SK-N-DZ (cell line): ENCODE measurements at regions not wholly inside any gene's neighbourhood (a gene's known extent, or its start where the extent isn't known, plus 50 kb on each side); places are given as distances from the start of the nearest gene placed in this dataset.

Experiments used
- DNase-seq: peaks from one replicate; pipeline ENCODE4 v3.0.0-alpha.2; 2015; ENCODE audit warnings: low spot score

DNA sequence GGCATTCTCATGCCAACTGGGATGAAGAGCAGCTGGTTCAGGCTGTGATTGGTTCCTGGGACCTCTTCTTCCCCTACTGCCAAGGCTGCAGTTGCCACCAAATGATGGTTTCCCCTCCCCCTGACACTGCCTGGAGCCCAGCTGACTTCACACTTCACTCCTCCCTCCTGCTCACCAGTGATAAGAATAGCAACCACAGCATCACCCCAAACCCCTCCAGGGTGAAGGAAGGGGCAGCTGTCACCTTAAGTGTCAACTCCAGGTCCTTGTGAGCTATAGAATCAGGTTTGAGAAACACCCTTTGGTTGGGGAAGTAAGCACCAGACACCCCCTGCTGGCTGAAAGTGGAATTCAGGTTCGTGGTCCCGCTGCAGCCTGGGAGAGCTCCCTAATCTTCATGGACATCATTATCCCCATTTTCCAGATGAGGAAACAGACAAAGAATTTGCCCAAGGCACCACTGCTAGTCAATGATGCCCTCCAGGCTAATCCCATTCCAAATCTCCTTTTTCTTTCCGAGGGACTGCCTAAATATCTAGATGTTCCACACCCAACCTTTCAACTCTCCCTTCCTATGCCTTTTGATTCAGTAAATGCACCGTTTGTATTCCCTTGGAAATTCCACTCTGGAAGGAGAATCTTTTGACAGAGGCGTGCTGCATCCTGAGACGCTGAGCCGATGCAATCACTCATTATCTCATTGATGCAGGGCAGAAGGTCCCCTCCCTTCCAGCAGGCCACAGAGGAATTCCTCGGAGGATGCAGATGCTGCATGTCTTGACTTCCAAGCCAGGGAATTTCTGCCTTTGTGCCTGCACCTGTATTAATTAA is 50.6 kb upstream of the UQCRFS1 start:
- DNase-seq, result peak; percentile 45

DNA sequence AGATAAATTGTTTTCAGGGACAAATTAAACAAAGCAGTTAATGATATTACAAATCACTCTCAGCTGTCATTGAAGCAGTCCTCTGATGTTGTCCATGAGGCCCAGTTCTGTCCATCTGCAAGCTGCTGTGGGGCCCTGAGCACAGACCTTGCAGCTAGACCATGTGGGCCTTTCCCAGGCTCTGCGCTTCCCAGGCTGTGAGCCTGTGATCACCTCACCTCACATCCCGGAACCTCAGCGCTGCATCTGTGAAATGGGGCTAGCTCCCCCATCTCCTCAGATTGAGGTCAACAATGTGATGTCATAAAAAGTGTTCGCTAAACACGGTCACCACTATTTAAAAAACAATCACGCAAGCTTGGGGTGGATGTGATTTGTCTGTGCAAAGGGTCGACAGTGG is 51.9 kb upstream of the UQCRFS1 start:
- peak; percentile 52 for DNase-seq

- no peak for DNase-seq
Measured at GRCh38 chr19:29265436-29265835, 52.5 kb upstream of the UQCRFS1 start.

DNA sequence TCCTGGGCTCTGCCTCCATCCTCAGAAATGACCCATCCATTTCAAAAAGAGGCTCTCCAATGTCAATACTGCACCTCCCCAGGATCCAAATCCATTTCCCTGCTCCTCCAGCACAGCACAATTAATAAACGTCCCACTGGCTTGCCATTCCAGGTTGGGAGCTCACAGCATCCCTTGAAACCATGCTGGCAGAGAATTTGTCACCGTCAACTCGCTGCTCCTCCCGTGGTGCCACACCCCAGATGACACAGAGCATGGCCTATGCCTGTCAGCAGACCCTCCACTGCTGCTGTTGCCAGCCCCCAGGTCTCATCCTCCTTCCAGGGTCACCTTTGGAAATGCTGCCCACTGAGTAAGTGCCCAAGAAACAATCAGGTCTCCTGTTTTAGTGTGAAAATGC is 53.0 kb upstream of the UQCRFS1 start:
- DNase-seq, result no peak

- DNase-seq, result no peak
Measured at GRCh38 chr19:29266603-29267002, 53.7 kb upstream of the UQCRFS1 start.

- DNase-seq, result no peak
Measured at GRCh38 chr19:29267701-29268100, 54.8 kb upstream of the UQCRFS1 start.

GRCh38 chr19:29268103-29268502 is 55.2 kb upstream of the UQCRFS1 start:
- DNase-seq, result no peak

- no peak for DNase-seq
Measured at GRCh38 chr19:29268721-29269393, 55.9 kb upstream of the UQCRFS1 start.

- no peak for DNase-seq
Measured at GRCh38 chr19:29269641-29270040, 56.7 kb upstream of the UQCRFS1 start.

- DNase-seq, result no peak
Measured at GRCh38 chr19:29271341-29271740, 58.4 kb upstream of the UQCRFS1 start.

GRCh38 chr19:29271911-29272310 is 59.0 kb upstream of the UQCRFS1 start:
- DNase-seq, result no peak

- no peak for DNase-seq
Measured at GRCh38 chr19:29273000-29273640, 60.2 kb upstream of the UQCRFS1 start.

GRCh38 chr19:29275266-29275665 is 62.3 kb upstream of the UQCRFS1 start:
- no peak for DNase-seq

- DNase-seq, result no peak
Measured at GRCh38 chr19:29277102-29277501, 64.2 kb upstream of the UQCRFS1 start.

DNA sequence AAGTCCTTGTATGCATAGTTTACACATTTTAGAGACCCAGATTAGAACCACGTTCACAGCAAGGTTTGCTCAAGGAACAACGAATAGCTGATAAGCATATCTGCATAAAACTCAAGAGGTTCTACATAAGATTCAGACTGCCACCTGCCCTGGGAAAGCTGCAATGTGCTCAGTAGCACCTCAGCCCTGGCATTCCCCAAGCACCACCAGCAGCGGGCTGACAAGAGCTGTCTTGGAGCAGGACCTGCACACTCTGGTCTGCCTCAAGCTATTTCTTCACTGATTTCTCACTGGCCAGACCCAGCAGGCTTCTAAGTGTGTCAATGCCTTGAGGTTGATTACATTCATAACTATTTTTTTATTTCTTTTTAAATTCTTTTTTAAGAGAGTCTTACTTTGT is 65.8 kb upstream of the UQCRFS1 start:
- no peak for DNase-seq

DNA sequence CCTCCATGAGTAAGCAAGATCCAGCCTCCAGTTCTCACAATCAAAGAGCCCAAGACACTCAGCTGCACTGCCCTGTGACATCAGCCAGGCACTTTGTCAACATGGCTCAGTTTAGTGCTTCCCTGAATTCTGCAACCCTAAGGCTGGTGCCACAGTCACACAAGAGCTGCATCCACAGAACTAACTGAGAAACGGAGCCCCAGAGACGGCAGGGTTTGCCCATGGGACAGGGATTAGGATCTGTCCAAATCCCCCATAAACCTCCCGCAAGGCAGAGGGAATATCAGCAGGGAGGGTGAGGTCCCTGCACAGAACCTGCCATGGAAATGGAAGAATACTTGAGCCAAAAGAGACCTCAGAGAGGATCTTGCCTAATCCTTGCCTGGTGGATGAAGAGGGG is 70.4 kb upstream of the UQCRFS1 start:
- no peak for DNase-seq

GRCh38 chr19:29285187-29285687 is 72.3 kb upstream of the UQCRFS1 start:
- no peak for DNase-seq

DNA sequence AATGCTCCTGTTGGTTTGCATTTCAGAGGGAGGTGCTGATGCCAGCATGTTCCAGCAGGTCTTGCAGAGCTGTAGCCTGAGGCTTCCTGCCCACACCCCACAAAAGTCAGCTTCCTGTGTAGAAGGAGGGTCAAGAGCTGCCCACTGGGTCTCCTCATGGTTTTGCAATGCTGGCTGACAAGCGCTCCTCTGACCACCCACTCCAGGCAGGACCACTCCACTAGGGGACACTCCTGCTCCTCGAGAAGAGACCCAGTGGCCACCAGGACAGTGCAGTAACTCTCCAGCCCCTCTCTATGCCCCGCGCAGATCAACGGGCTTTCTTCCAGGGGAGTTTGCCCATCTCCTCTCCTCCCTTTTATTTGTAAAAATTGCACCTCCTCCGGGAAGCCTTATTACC is 72.9 kb upstream of the UQCRFS1 start:
- DNase-seq, result peak; percentile 58

DNA sequence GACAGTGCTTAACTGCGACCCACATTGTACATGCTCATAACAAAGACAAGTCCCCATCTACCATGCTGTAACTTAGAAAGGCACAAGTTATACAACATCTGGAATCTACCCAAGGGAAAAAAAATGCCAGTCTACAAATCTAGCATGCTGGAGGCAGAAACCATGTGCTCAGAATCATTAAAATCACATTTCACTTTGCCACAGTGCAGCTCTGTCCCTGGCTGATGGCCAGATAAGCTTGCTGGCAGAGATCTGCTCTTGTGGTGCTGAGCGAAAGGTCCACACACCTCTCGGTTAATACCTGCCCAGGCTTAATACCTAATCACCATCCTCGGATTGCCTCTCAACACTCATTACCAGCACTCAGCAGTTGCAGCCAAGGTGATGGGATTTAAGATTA is 74.1 kb upstream of the UQCRFS1 start:
- DNase-seq, result peak; percentile 41

DNA sequence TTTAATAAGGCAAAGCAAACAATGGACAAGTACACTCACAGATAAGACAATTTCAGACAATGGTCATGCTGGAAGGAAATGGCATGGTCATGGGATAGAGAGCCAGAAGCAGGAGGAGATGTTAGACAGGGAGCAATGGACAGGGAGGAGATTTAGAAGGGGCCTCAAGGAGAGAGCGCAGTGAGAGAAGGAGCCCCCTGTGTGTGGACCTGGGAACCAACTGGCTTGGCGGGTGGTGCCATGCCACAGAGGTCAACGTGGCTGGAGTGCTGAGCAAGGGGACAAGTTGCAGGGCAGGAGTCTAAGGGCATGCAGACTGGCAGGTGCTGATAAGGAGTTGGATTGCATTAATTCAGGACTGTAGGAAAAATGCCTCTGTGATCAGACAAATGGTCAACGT is 75.3 kb upstream of the UQCRFS1 start:
- no peak for DNase-seq

GRCh38 chr19:29289020-29289419 is 76.1 kb upstream of the UQCRFS1 start:
- no peak for DNase-seq

GRCh38 chr19:29290853-29291252 is 77.9 kb upstream of the UQCRFS1 start:
- no peak for DNase-seq

DNA sequence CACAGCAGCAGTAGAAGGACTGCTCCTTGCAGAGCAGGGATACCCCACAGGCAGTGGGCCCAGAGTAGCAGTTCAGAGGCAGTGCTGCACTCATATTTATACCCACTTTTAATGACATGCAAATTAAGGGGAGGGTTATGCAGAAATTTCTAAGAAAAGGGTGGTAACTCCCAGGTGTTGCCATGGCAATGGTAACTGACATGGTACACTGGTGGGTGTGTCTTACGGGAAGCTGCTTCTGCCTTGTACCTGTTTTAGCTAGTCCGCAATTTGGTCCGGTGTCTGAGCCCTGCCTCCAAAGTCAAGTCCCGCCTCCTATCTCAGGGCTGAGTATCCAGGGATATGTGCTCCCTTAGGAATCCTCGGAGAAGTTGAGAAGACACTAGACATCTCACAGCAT is 79.2 kb upstream of the UQCRFS1 start:
- no peak for DNase-seq
